ENCODE measurements at regions not wholly inside any gene's neighbourhood (a gene's known extent, or its start where the extent isn't known, plus 50 kb on each side); places are given as distances from the start of the nearest gene placed in this dataset.

- TF ChIP-seq CTCF (IDR thresholded peaks at IDR 0.05; ENCODE audit: insufficient read depth, low read length, poor library complexity, severe bottlenecking) = no peak
- H3K4me3 ChIP-seq (ENCODE audit: low read depth, low read length) = no peak overlapping the region
- no peak for DNase-seq (ENCODE audit: low read depth)
- H3K27me3 ChIP-seq (ENCODE audit: control insufficient read depth, insufficient read depth, low read length) = no peaks in the 10 kb centered on the region
- no peaks in the 10 kb centered on the region for H3K36me3 ChIP-seq (ENCODE audit: control insufficient read depth, insufficient read depth, low read length)
These were observed 655.7 kb upstream of the ARPP21 start for GRCh38 chr3:34983631-34984030.

GRCh38 chr3:34988296-34988695 lies 651.0 kb upstream of the ARPP21 start:
- Histone ChIP-seq H3K27me3 (ENCODE audit: control insufficient read depth, insufficient read depth, low read length) (no peaks in the 10 kb centered on the region), H3K4me3 (ENCODE audit: low read depth, low read length) (no peak overlapping the region), H3K36me3 (ENCODE audit: control insufficient read depth, insufficient read depth, low read length) (no peaks in the 10 kb centered on the region)
- no peak for TF ChIP-seq CTCF (IDR thresholded peaks at IDR 0.05; ENCODE audit: insufficient read depth, low read length, poor library complexity, severe bottlenecking)
- no peak for DNase-seq (ENCODE audit: low read depth)

- no peaks in the 10 kb centered on the region for H3K27me3 ChIP-seq (ENCODE audit: control insufficient read depth, insufficient read depth, low read length)
- H3K36me3 ChIP-seq (ENCODE audit: control insufficient read depth, insufficient read depth, low read length) = no peaks in the 10 kb centered on the region
- no peak overlapping the region for H3K4me3 ChIP-seq (ENCODE audit: low read depth, low read length)
- TF ChIP-seq CTCF (IDR thresholded peaks at IDR 0.05; ENCODE audit: insufficient read depth, low read length, poor library complexity, severe bottlenecking) = no peak
- DNase-seq (ENCODE audit: low read depth) = no peak
These were observed 643.4 kb upstream of the ARPP21 start for GRCh38 chr3:34995796-34996430.

- DNase-seq (ENCODE audit: low read depth) = no peak
- Histone ChIP-seq H3K4me3 (ENCODE audit: low read depth, low read length) (no peak overlapping the region), H3K36me3 (ENCODE audit: control insufficient read depth, insufficient read depth, low read length) (no peaks in the 10 kb centered on the region), H3K27me3 (ENCODE audit: control insufficient read depth, insufficient read depth, low read length) (no peaks in the 10 kb centered on the region)
- no peak for TF ChIP-seq CTCF (IDR thresholded peaks at IDR 0.05; ENCODE audit: insufficient read depth, low read length, poor library complexity, severe bottlenecking)
These were observed 640.4 kb upstream of the ARPP21 start for GRCh38 chr3:34998902-34999301.

GRCh38 chr3:35012214-35012613 lies 627.1 kb upstream of the ARPP21 start:
- H3K27me3 ChIP-seq (ENCODE audit: control insufficient read depth, insufficient read depth, low read length) = no peaks in the 10 kb centered on the region
- no peak overlapping the region for H3K4me3 ChIP-seq (ENCODE audit: low read depth, low read length)
- DNase-seq (ENCODE audit: low read depth) = no peak
- TF ChIP-seq CTCF (IDR thresholded peaks at IDR 0.05; ENCODE audit: insufficient read depth, low read length, poor library complexity, severe bottlenecking) = no peak
- H3K36me3 ChIP-seq (ENCODE audit: control insufficient read depth, insufficient read depth, low read length) = no peaks in the 10 kb centered on the region

GRCh38 chr3:35028157-35028556 lies 611.2 kb upstream of the ARPP21 start:
- no peak overlapping the region for H3K4me3 ChIP-seq (ENCODE audit: low read depth, low read length)
- no peaks in the 10 kb centered on the region for H3K36me3 ChIP-seq (ENCODE audit: control insufficient read depth, insufficient read depth, low read length)
- DNase-seq (ENCODE audit: low read depth) = no peak
- no peaks in the 10 kb centered on the region for H3K27me3 ChIP-seq (ENCODE audit: control insufficient read depth, insufficient read depth, low read length)
- no peak for TF ChIP-seq CTCF (IDR thresholded peaks at IDR 0.05; ENCODE audit: insufficient read depth, low read length, poor library complexity, severe bottlenecking)
